Sigmoid colon (tissue), 4 donors: ENCODE measurements at regions not wholly inside any gene's neighbourhood (a gene's known extent, or its start where the extent isn't known, plus 50 kb on each side); places are given as distances from the start of the nearest gene placed in this dataset.

Experiments
- CTCF ChIP-seq, 4 experiments: fragments of 450-650 bp in 3 of 4; fragments of 200-600 bp in 1 of 4; IDR thresholded peaks; one replicate each; pipeline ENCODE4 v1.5.1; 2016 to 2019; ENCODE audit warnings: antibody characterized with exemption in 4 of 4, mild to moderate bottlenecking in 3 of 4, moderate library complexity in 2 of 4
- EP300 ChIP-seq, 4 donors: sonication (generic); formaldehyde crosslinking; IDR thresholded peaks; one replicate each; pipeline ENCODE4 v1.6.1; 2017; ENCODE audit warnings: antibody characterized with exemption in 4 of 4
- POLR2A ChIP-seq, 2 donors: fragments of 450-650 bp; IDR thresholded peaks; one replicate each; pipeline ENCODE4 v1.6.1; 2016; ENCODE audit warnings: antibody characterized with exemption in 2 of 2, mild to moderate bottlenecking in 2 of 2, moderate library complexity in 2 of 2
- POLR2AphosphoS5 ChIP-seq, 4 donors: sonication (generic); formaldehyde crosslinking; IDR thresholded peaks; one replicate each; pipeline ENCODE4 v1.6.1; 2017; ENCODE audit warnings: antibody characterized with exemption in 4 of 4

GRCh38 chr2:120659275-120659977, 76.2 kb upstream of the GLI2 start:
- TF ChIP-seq POLR2A (IDR thresholded peaks at IDR 0.05) = no peak
- no peak for TF ChIP-seq CTCF (IDR thresholded peaks at IDR 0.05)
- no peak for TF ChIP-seq EP300 (IDR thresholded peaks at IDR 0.05)
- TF ChIP-seq POLR2AphosphoS5 (IDR thresholded peaks at IDR 0.05) = no peak
